Ammon's horn (tissue), 1 donor: ENCODE measurements at regions not wholly inside any gene's neighbourhood (a gene's known extent, or its start where the extent isn't known, plus 50 kb on each side); places are given as distances from the start of the nearest gene placed in this dataset.
"Not testable (repeated sequence)": the region's sequence is repeated elsewhere in the genome, so short reads cannot be mapped to it uniquely, and the experiment has no call there.

Source experiments
- DNase-seq: peaks from one replicate; pipeline ENCODE4 v3.0.0-alpha.2; 2016; ENCODE audit warnings: low spot score

- DNase-seq: peak; percentile 54
Measured at GRCh38 chr11:72525466-72525865, 91.1 kb upstream of the CLPB start.

GRCh38 chr11:72524711-72525110 lies 90.4 kb upstream of the CLPB start:
- no peak for DNase-seq

- no peak for DNase-seq
Measured at GRCh38 chr11:72523991-72524390, 89.7 kb upstream of the CLPB start.

- DNase-seq: peak; percentile 68
Measured at GRCh38 chr11:72522186-72522585, 87.9 kb upstream of the CLPB start.

GRCh38 chr11:72521664-72522063 lies 87.3 kb upstream of the CLPB start:
- peak; percentile 45 for DNase-seq

- no peak for DNase-seq
Measured at GRCh38 chr11:72520815-72521214, 86.5 kb upstream of the CLPB start.

- not testable (repeated sequence) for DNase-seq
Measured at GRCh38 chr11:72519882-72520281, 85.6 kb upstream of the CLPB start.

- no peak for DNase-seq
Measured at GRCh38 chr11:72519220-72519881, 85.0 kb upstream of the CLPB start.

- DNase-seq: no peak
Measured at GRCh38 chr11:72514331-72514730, 80.0 kb upstream of the CLPB start.

GRCh38 chr11:72513411-72513810 lies 79.1 kb upstream of the CLPB start:
- DNase-seq: no peak

- DNase-seq: no peak
Measured at GRCh38 chr11:72512956-72513355, 78.6 kb upstream of the CLPB start.

GRCh38 chr11:72511393-72512047 lies 77.2 kb upstream of the CLPB start:
- no peak for DNase-seq

- DNase-seq: no peak
Measured at GRCh38 chr11:72507050-72507449, 72.7 kb upstream of the CLPB start.

- no peak for DNase-seq
Measured at GRCh38 chr11:72497731-72498130, 63.4 kb upstream of the CLPB start.

GRCh38 chr11:72494109-72494429 lies 59.7 kb upstream of the CLPB start:
- DNase-seq: no peak

GRCh38 chr11:72493426-72494108 lies 59.2 kb upstream of the CLPB start:
- DNase-seq: peak; percentile 34

- no peak for DNase-seq
Measured at GRCh38 chr11:72491001-72491400, 56.7 kb upstream of the CLPB start.
